CD4-positive, CD25-positive, alpha-beta regulatory T cell (primary cell): ENCODE measurements at regions not wholly inside any gene's neighbourhood (a gene's known extent, or its start where the extent isn't known, plus 50 kb on each side); places are given as distances from the start of the nearest gene placed in this dataset.
A peak's percentile ranks its signal among the peaks of the same experiment; 100 is the strongest.

Experiments
- ATAC-seq, 2 donors: fragments of 150-1000 bp; cut with Tn5 transposase; one replicate each; pipeline ENCODE4 v1.10.0; 2021; ENCODE audit warnings: low read depth in 2 of 2, moderate number of reproducible peaks in 2 of 2, moderate library complexity in 1 of 2
- DNase-seq, 3 donors: peaks; one replicate each; pipeline versions ENCODE4 v3.0.0 to v3.0.0-alpha.2; 2012 to 2022; ENCODE audit warnings: mixed read lengths in 1 of 3
- H3K27ac ChIP-seq: one replicate; pipeline ENCODE4 v1.7.0; 2013; ENCODE audit warnings: mild to moderate bottlenecking, low read length; ENCODE audit not compliant: insufficient read depth, poor library complexity, severe bottlenecking
- H3K27me3 ChIP-seq: one replicate; pipeline ENCODE4 v1.7.0; 2013; ENCODE audit warnings: low read length; ENCODE audit not compliant: control insufficient read depth, insufficient read depth
- H3K36me3 ChIP-seq: one replicate; pipeline ENCODE4 v1.7.0; 2013; ENCODE audit warnings: mild to moderate bottlenecking, low read length, moderate library complexity; ENCODE audit not compliant: control insufficient read depth, insufficient read depth
- H3K4me1 ChIP-seq: 2 replicates; pipeline ENCODE4 v1.7.0; 2013; ENCODE audit warnings: mild to moderate bottlenecking, low read length; ENCODE audit not compliant: insufficient read depth, control insufficient read depth, poor library complexity, severe bottlenecking
- H3K4me3 ChIP-seq: one replicate; pipeline ENCODE4 v1.7.0; 2013; ENCODE audit warnings: low read depth, mild to moderate bottlenecking, low read length, moderate library complexity
- H3K9me3 ChIP-seq, 2 experiments: 1 replicate in 1 of 2; 2 replicates in 1 of 2; pipeline ENCODE4 v1.7.0; 2013; ENCODE audit warnings: low read length in 2 of 2, mild to moderate bottlenecking in 1 of 2, moderate library complexity in 1 of 2; ENCODE audit not compliant: control insufficient read depth in 2 of 2
- H3K27ac Mint-ChIP-seq, 3 donors: one replicate each; pipeline ENCODE4 v1.8.0; 2020 to 2022; ENCODE audit warnings: mild to moderate bottlenecking in 3 of 3, mixed read lengths in 3 of 3, moderate library complexity in 2 of 3
- H3K27me3 Mint-ChIP-seq: one replicate; pipeline ENCODE4 v1.8.0; 2022; ENCODE audit warnings: mild to moderate bottlenecking, mixed read lengths
- H3K36me3 Mint-ChIP-seq: one replicate; pipeline ENCODE4 v1.8.0; 2020; ENCODE audit warnings: mixed read lengths
- H3K4me1 Mint-ChIP-seq, 4 donors: one replicate each; pipeline ENCODE4 v1.8.0; 2020 to 2022; ENCODE audit warnings: mixed read lengths in 4 of 4, mild to moderate bottlenecking in 1 of 4
- H3K4me3 Mint-ChIP-seq, 4 donors: one replicate each; pipeline ENCODE4 v1.8.0; 2020 to 2022; ENCODE audit warnings: mild to moderate bottlenecking in 4 of 4, mixed read lengths in 4 of 4, moderate library complexity in 3 of 4
- H3K9me3 Mint-ChIP-seq, 7 donors: one replicate each; pipeline ENCODE4 v1.8.0; 2020 to 2022; ENCODE audit warnings: mixed read lengths in 7 of 7, mild to moderate bottlenecking in 3 of 7, moderate library complexity in 2 of 7

DNA sequence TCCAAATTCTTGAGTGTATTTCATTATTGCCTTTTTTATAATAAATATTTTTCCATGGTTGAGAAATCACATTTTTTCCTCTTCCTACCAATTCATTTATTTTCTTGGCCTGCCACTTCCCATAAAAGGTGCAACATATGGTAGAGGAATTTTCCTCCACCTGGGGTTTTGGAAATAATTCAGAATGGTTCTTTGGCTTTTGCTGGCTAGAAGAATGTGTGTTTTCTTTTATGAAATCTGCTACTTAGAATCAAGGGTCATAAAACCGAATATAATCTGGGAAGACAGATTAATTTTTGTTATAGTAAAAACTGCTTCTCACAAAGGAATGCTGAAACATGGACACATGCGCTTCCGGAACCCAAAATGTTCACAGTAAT is 54.0 kb upstream of the POMGNT2 start:
- peaks cover 14 to 38% (median 20%) of the 10 kb centered on the region in 4 donors for H3K4me1 Mint-ChIP-seq

GRCh38 chr3:43159131-43159875 is 53.4 kb upstream of the POMGNT2 start:
- no peak for ATAC-seq
- no peaks in the 10 kb centered on the region for H3K36me3 Mint-ChIP-seq
- H3K9me3 Mint-ChIP-seq: no peaks in the 10 kb centered on the region
- H3K9me3 ChIP-seq: no peaks in the 10 kb centered on the region
- no peak overlapping the region for H3K4me3 ChIP-seq
- H3K27me3 Mint-ChIP-seq: peaks cover 9% of the 10 kb centered on the region
- no peak for DNase-seq
- H3K4me1 Mint-ChIP-seq: peaks cover 14 to 38% (median 18%) of the 10 kb centered on the region in 4 donors
- no peak overlapping the region for H3K4me3 Mint-ChIP-seq
- no peaks in the 10 kb centered on the region for H3K36me3 ChIP-seq
- peaks cover 24% of the 10 kb centered on the region for H3K4me1 ChIP-seq
- no peaks in the 10 kb centered on the region for H3K27me3 ChIP-seq
- no peak overlapping the region for H3K27ac Mint-ChIP-seq
- H3K27ac ChIP-seq: no peak overlapping the region

More for the DNA sequence above, 54.0 kb upstream of the POMGNT2 start:
- Histone ChIP-seq H3K4me3 (no peak overlapping the region), H3K27me3 (no peaks in the 10 kb centered on the region), H3K27ac (no peak overlapping the region), H3K36me3 (no peaks in the 10 kb centered on the region), H3K9me3 (no peaks in the 10 kb centered on the region), H3K4me1 (peaks cover 24% of the 10 kb centered on the region)
- DNase-seq (no peak), ATAC-seq (no peak)
- H3K9me3 Mint-ChIP-seq: peaks cover 0 to 2% (median 0%) of the 10 kb centered on the region in 7 donors
- peaks cover 4% of the 10 kb centered on the region for H3K27me3 Mint-ChIP-seq
- no peaks in the 10 kb centered on the region for H3K36me3 Mint-ChIP-seq
- H3K4me3 Mint-ChIP-seq: no peak overlapping the region
- H3K27ac Mint-ChIP-seq: no peak overlapping the region

DNA sequence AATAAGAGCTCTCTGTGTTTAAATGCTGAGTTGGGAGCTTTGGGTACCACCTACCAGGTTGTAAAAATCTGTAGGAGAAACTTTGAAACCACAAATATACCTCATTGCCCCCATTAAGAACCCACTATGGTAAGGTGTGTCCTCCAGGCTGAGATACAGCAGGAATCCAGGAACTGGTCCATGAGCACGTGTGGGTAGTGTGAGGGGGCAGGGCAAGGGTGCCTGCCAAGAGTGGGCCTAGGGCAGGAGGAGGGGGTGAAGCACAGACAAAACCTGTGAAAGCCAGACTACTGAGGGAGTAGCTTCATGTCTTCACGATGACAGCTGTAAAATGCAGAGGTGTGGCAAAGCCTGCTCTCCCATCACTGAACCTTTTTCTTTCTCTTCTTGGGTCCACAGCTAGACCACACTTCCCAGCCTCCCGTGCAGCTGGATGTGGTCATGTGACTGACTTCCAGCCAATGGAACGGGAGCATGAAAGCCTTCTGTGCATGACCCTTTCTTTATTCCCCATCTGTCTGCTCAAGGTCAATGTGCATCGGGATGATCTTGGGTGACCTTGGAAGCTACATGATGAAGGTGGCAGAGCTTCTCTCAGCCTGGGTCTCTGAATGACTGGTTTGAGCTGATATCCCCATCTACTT is 51.1 kb upstream of the POMGNT2 start:
- Histone ChIP-seq H3K9me3 (no peaks in the 10 kb centered on the region), H3K27me3 (peaks cover 4% of the 10 kb centered on the region), H3K4me1 (peaks cover under 1% of the 10 kb centered on the region), H3K4me3 (no peak overlapping the region), H3K27ac (no peak overlapping the region), H3K36me3 (no peaks in the 10 kb centered on the region)
- H3K27me3 Mint-ChIP-seq: peaks cover 14% of the 10 kb centered on the region
- H3K9me3 Mint-ChIP-seq: no peaks in the 10 kb centered on the region
- H3K36me3 Mint-ChIP-seq: no peaks in the 10 kb centered on the region
- no peak overlapping the region for H3K4me3 Mint-ChIP-seq
- H3K27ac Mint-ChIP-seq: peak overlapping the region in 2 of 3 donors; percentile 20 to 49
- DNase-seq: no peak
- peaks cover under 1 to 15% (median 2%) of the 10 kb centered on the region in 4 donors for H3K4me1 Mint-ChIP-seq
- no peak for ATAC-seq

GRCh38 chr3:43155464-43156121 is 49.7 kb upstream of the POMGNT2 start:
- Histone ChIP-seq H3K4me3 (no peak overlapping the region), H3K9me3 (no peaks in the 10 kb centered on the region), H3K4me1 (no peaks in the 10 kb centered on the region), H3K36me3 (no peaks in the 10 kb centered on the region), H3K27ac (no peak overlapping the region), H3K27me3 (peaks cover 11% of the 10 kb centered on the region)
- no peak overlapping the region for H3K4me3 Mint-ChIP-seq
- no peak for ATAC-seq
- H3K36me3 Mint-ChIP-seq: no peaks in the 10 kb centered on the region
- peak overlapping the region in 2 of 3 donors; percentile 68 to 74 for H3K27ac Mint-ChIP-seq
- peaks cover 18% of the 10 kb centered on the region for H3K27me3 Mint-ChIP-seq
- H3K4me1 Mint-ChIP-seq: peaks cover 0 to 14% (median 0%) of the 10 kb centered on the region in 4 donors
- no peaks in the 10 kb centered on the region for H3K9me3 Mint-ChIP-seq
- DNase-seq: no peak
